Stimulated activated CD4-positive, alpha-beta T cell treated with anti-CD3 and anti-CD28 coated beads, TNF-alpha, amount 100 ng/mL, for 4 hours (primary cell): ENCODE measurements at regions not wholly inside any gene's neighbourhood (a gene's known extent, or its start where the extent isn't known, plus 50 kb on each side); places are given as distances from the start of the nearest gene placed in this dataset.

Source experiments
- DNase-seq, 3 experiments: peaks; one replicate each; pipeline ENCODE4 v3.0.0-alpha.2; 2020; ENCODE audit warnings: low read depth in 3 of 3

DNA sequence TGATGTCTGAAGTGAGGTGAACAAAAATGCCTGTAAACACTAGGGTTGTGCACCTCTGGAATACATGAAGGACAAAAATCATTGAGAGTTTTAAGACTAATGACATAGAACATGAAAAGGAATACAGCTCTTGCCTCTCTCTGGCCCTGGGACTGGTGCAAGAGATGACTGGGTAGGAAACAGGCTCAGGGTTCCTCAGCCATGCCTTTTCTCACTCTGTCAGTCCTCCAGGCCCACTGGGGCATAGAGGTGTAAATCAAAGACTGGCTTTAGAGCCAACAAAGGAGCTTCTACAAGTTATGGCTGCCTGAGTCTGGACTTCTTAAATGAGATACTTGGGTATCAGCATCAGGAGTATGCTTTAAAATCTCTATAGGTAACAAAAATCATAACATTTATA, 554.7 kb upstream of the KCNMB2 start:
- no peak for DNase-seq

GRCh38 chr3:177982034-177982433, 554.2 kb upstream of the KCNMB2 start:
- no peak for DNase-seq

- DNase-seq = no peak
Measured at GRCh38 chr3:177983320-177983719, 552.9 kb upstream of the KCNMB2 start.

DNA sequence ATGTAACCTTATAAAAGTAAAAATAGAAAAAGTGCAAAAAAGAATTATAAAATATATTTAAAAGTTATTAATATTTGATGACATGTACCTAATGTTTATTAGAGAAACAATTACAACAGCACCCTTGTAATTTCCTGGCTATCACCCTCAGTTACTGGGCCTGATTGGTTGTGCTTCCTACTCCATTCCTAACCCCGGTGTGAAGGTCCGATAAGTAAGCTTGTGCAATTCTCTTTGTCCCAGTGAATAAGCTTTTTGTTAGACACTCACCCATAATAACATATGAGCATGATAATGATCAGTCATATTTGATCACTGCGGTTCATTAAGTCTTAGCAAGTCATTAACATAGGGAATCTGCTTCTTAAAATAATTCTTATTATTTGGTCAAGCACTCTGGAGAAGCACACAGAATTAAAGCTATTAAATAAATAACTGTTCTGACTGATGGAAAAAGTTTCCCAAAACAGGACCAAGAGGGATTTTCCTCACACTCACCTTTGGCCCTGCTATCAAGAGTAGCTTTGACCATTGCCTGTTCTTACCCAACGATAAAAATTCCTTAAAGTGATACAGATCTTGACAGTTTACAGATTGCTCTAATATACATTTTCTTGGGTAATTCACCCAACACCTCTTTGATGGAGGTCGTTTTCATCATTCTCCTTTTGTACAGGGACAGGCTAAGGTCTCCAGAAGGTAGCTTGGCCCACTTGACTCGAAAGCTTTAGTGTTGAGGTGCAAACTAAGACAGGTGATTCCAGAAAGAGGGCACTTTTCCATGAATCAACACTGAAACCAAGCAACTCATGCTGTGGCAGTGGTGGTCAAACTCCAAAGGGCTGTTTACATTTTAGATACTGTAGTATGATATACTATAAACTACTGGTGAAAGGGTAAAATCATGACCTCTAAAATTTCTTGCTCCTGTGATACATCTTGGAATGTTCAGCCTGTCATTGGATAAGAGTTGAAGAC, 543.0 kb upstream of the KCNMB2 start:
- no peak for DNase-seq

DNA sequence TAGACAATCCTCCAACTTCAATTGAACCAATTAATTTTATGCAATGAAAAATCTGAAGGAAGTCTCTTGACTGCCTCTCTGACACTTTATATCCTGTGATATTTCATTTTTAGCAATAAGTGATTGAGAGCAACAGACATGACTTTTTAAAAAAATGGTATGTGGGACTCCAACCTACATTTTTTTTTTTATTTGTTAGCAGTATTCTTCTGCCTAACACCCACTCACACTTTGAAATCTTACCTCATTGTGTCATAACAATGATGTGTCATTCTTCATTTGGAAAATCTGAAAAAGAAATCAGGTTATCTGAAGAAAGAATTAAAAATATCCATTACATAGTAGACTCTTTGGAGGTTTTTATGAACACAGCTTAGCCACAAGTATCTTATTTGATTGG, 541.3 kb upstream of the KCNMB2 start:
- DNase-seq = no peak

GRCh38 chr3:177995381-177996085, 540.7 kb upstream of the KCNMB2 start:
- no peak for DNase-seq

GRCh38 chr3:178001670-178002101, 534.5 kb upstream of the KCNMB2 start:
- no peak for DNase-seq

GRCh38 chr3:178002113-178002512, 534.1 kb upstream of the KCNMB2 start:
- DNase-seq = no peak

DNA sequence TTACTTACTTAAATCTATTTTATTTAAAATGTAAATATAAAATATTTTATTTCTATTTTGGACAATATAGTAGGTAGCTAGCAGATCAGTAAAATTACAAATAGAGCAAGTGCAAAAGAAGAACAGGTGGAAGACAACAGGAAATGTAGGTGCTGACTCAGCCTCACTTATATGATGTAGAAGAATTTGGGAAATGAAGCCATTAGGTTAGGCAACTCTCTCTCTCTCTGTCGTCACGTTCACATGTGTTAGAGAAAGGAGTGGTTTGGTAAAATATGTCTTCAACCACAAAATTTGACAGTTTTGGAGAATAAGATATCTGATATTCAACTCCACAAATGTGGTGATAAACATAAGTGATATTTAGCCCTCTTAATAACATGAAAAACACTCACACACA, 532.5 kb upstream of the KCNMB2 start:
- DNase-seq = no peak

GRCh38 chr3:178005961-178006360, 530.3 kb upstream of the KCNMB2 start:
- DNase-seq = no peak

DNA sequence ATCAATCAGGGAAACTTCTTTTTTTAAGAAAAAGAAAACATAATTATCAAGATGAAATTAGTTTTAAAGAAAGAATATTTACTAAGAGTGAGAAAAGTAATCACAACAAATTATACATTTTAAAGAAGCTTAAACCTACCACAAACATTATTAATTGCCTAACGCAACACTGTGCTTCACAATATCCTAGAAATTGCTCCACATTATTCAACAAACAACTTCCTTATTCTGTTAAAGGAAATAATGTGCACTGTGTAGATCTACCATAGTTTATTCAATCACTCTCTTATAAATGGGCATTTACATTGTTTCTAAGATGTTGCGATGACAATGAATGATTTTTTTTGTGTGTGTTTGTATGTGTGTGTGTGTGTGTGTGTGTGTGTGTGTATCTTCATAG, 525.9 kb upstream of the KCNMB2 start:
- no peak for DNase-seq

DNA sequence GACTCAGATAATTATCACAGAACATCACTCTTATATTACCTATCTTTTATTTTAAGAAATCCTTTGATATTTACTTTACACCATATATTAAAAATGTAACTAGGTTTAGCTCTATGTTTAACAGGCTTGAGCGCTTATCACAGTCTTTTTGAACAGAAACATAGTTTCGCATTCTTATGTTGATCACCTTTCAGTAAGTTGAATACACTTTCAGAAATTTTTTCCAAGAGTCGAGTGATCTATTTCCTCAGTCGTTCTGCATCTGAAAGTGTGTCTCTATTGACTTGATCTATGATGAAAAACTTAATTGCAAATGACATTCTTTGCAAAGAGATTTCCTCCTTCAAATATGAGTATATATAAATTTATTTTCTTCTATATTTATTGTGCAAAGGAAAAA, 516.6 kb upstream of the KCNMB2 start:
- DNase-seq = no peak

DNA sequence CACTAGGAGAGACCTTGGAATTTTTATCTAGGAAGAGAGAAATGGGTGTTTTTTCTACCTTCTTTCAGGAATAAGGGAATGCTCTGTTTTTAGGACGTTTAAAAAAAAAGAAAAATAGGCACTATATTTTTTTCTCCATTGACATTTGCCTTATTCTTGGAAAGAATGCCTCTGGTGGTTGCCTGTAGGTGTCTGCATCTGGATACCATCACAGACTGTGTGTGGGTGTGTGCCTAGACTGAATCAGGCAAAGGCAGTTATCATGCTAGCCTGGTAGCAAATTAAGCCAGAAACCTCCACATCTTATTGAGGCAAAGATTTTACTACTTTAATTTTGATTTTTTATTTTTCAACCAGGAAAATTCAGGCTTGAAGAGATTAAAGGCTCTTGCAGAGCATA, 513.6 kb upstream of the KCNMB2 start:
- no peak for DNase-seq

GRCh38 chr3:178028933-178029332, 507.3 kb upstream of the KCNMB2 start:
- DNase-seq = no peak

- DNase-seq = no peak
Measured at GRCh38 chr3:178036451-178037144, 499.6 kb upstream of the KCNMB2 start.

DNA sequence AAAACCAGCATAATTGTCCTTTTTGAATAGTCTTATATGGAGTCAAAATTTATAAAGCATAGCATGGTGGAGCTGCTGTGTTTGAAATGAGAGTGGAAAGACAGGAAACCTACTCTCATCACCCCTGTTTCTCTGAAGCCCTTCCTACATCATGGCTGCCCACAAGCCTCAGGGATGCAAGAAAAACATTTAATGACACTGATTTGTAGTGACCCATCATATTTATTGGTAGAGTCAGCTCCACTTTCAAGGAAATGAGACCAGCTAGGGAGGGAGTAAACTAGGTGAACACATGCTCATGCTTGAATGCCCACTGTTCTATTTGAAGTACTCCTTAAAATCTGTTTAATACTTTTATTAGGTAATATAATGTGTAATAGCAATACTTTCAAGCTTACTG, 494.3 kb upstream of the KCNMB2 start:
- no peak for DNase-seq

DNA sequence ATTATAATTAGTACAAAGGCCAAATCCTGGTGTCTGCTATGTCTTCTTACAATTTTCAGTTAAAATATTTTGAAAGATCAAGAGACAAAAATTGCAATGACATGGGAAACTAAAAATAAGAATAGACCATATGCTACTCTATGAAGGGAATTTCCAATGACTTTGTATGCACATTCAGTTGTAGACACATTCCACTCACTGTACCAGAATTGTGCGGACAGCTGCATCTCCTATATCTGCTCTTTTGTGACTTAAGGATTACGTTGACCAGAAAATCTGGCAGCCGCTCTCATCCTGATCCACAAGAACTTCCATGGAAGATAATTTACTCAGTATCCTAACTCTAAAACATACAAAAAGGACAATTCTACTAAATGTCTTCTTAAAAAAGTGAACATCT, 493.9 kb upstream of the KCNMB2 start:
- no peak for DNase-seq

DNA sequence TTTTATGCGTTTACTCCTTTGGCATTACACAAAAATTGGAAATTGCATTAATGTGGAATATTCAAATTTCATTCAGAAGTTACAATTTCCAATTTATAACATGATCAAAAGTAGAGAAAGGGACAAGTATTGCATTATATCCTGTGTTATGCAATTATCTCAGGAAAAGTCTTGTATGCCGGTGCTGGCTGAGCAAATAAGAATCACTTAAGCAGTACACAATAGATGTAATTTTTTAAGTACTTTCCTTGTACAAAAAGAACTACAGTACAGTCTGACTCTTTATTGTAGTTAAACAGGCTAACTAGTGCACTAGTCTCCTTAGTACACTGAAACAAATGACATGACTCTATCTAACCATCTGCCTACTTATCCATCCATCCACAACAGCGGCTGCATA, 493.2 kb upstream of the KCNMB2 start:
- DNase-seq = no peak

DNA sequence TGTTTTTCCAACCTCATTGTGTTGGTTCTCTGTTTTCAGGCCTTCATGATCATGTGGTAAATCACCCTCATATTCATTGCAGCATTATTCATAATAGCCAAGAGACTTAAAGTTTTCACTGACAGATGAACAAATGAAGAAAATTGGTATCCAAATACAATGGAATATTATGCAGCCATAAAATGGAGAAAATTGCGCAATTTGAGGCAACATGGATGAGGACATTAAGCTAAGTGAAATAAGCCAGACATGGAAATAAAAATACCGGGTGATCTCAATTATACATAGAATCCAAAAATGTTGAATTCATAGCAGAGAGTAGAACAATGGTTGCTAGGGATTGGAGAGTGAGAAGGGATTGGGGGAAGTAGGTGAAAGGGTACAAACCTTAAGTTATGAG, 491.9 kb upstream of the KCNMB2 start:
- no peak for DNase-seq

- no peak for DNase-seq
Measured at GRCh38 chr3:178047496-178047895, 488.7 kb upstream of the KCNMB2 start.

DNA sequence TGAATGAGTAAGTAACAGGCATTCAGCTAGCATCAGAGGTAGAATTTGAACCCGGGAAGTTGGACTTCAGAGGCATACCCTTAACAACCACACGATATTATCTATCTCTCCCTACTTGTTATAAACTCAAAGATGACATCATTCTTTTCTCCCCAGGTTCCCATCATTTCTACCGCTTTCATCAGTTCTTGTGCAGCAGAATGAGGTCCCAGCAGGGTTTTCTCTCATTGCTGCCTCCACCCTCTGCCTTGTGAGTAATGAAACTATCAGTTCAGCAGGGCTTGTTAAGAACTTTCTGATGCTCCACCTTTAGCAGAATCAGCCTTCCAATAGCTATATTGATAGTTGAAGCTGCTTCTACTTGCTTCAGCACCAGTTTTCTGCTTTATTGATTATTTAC, 487.5 kb upstream of the KCNMB2 start:
- DNase-seq = no peak

DNA sequence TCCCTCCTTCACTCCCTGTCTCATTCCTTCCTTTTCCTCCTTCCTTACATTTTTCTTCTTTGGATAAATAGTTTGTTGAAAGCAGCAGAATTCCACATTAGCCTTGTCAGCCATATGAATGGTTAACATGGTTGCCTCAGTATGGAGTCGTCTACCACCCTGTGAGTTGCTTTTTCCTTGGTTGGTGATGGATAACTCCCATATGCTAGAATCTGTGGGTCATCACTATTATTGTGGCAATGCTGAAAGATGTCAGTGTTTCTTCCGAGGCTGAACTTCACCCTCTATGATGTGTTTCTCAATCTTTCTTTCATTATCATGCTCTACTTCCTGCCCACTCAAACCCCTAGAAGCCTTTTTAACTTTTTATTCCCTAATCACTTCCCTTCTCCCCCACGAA, 481.8 kb upstream of the KCNMB2 start:
- no peak for DNase-seq
